Choroid plexus epithelial cell (primary cell): ENCODE measurements at regions not wholly inside any gene's neighbourhood (a gene's known extent, or its start where the extent isn't known, plus 50 kb on each side); places are given as distances from the start of the nearest gene placed in this dataset.

ENCODE experiments used
- DNase-seq: peaks from one replicate; pipeline ENCODE4 v3.0.0-alpha.2; 2010; ENCODE audit warnings: low read depth
- H3K4me3 ChIP-seq: 2 replicates; pipeline ENCODE4 v1.5.1; 2011; ENCODE audit warnings: low read depth, mild to moderate bottlenecking, control low read depth, low read length, moderate library complexity
- CTCF ChIP-seq: conservative IDR thresholded peaks from 2 replicates; pipeline ENCODE4 v1.5.1; 2011; ENCODE audit warnings: low read depth, mild to moderate bottlenecking, control low read depth, inconsistent platforms, low read length, moderate library complexity

GRCh38 chr12:20183563-20183962 lies 184.8 kb upstream of the PDE3A start:
- no peak for TF ChIP-seq CTCF
- no peak overlapping the region for H3K4me3 ChIP-seq
- peak; percentile 84 for DNase-seq

GRCh38 chr12:20184514-20184913 lies 183.8 kb upstream of the PDE3A start:
- TF ChIP-seq CTCF = no peak
- H3K4me3 ChIP-seq = no peak overlapping the region
- DNase-seq = no peak

- no peak for DNase-seq
- no peak overlapping the region for H3K4me3 ChIP-seq
- no peak for TF ChIP-seq CTCF
Observed at GRCh38 chr12:20187456-20187855, 180.9 kb upstream of the PDE3A start.

GRCh38 chr12:20188930-20189653 lies 179.2 kb upstream of the PDE3A start:
- no peak for TF ChIP-seq CTCF
- peak; percentile 24 for DNase-seq
- no peak overlapping the region for H3K4me3 ChIP-seq

GRCh38 chr12:20189767-20190166 lies 178.6 kb upstream of the PDE3A start:
- no peak for DNase-seq
- H3K4me3 ChIP-seq = no peak overlapping the region
- no peak for TF ChIP-seq CTCF

- peak; percentile 62 for DNase-seq
- no peak overlapping the region for H3K4me3 ChIP-seq
- TF ChIP-seq CTCF = peak; percentile 78
Observed at GRCh38 chr12:20194171-20194570, 174.2 kb upstream of the PDE3A start.

- TF ChIP-seq CTCF = no peak
- no peak overlapping the region for H3K4me3 ChIP-seq
- DNase-seq = no peak
Observed at GRCh38 chr12:20196767-20197166, 171.6 kb upstream of the PDE3A start.
